GM18861 (cell line): ENCODE measurements at regions not wholly inside any gene's neighbourhood (a gene's known extent, or its start where the extent isn't known, plus 50 kb on each side); places are given as distances from the start of the nearest gene placed in this dataset.

Source experiments
- ATAC-seq: cut with Tn5 transposase; IDR thresholded peaks from one replicate; pipeline ENCODE4 v1.9.1; 2021; ENCODE audit not compliant: unreplicated experiment

- ATAC-seq: no peak
Measured at GRCh38 chr2:220857368-220857767, 714.7 kb downstream of the EPHA4 start.

- no peak for ATAC-seq
Measured at GRCh38 chr2:220858101-220858500, 714.0 kb downstream of the EPHA4 start.

GRCh38 chr2:220871909-220872308 is 700.2 kb downstream of the EPHA4 start:
- no peak for ATAC-seq

- ATAC-seq: no peak
Measured at GRCh38 chr2:220876080-220876824, 695.9 kb downstream of the EPHA4 start.

- no peak for ATAC-seq
Measured at GRCh38 chr2:220877491-220877890, 694.6 kb downstream of the EPHA4 start.

GRCh38 chr2:220877897-220878296 is 694.2 kb downstream of the EPHA4 start:
- ATAC-seq: no peak

- ATAC-seq: no peak
Measured at GRCh38 chr2:220880623-220881596, 691.2 kb downstream of the EPHA4 start.

GRCh38 chr2:220882507-220882906 is 689.6 kb downstream of the EPHA4 start:
- no peak for ATAC-seq

- no peak for ATAC-seq
Measured at GRCh38 chr2:220885593-220885992, 686.5 kb downstream of the EPHA4 start.

- no peak for ATAC-seq
Measured at GRCh38 chr2:220887271-220887870, 684.7 kb downstream of the EPHA4 start.

- ATAC-seq: no peak
Measured at GRCh38 chr2:220887876-220888275, 684.2 kb downstream of the EPHA4 start.

- no peak for ATAC-seq
Measured at GRCh38 chr2:220890931-220891330, 681.2 kb downstream of the EPHA4 start.

- no peak for ATAC-seq
Measured at GRCh38 chr2:220891405-220891804, 680.7 kb downstream of the EPHA4 start.

- no peak for ATAC-seq
Measured at GRCh38 chr2:220892018-220892634, 680.0 kb downstream of the EPHA4 start.

- no peak for ATAC-seq
Measured at GRCh38 chr2:220893411-220893810, 678.7 kb downstream of the EPHA4 start.

GRCh38 chr2:220894069-220894468 is 678.0 kb downstream of the EPHA4 start:
- ATAC-seq: no peak

- ATAC-seq: no peak
Measured at GRCh38 chr2:220899492-220899891, 672.6 kb downstream of the EPHA4 start.

GRCh38 chr2:220904015-220904414 is 668.1 kb downstream of the EPHA4 start:
- ATAC-seq: no peak

GRCh38 chr2:220913384-220913783 is 658.7 kb downstream of the EPHA4 start:
- no peak for ATAC-seq

- no peak for ATAC-seq
Measured at GRCh38 chr2:220915092-220915623, 656.9 kb downstream of the EPHA4 start.

- no peak for ATAC-seq
Measured at GRCh38 chr2:220916931-220917330, 655.2 kb downstream of the EPHA4 start.
